Neural cell (in vitro differentiated cells): ENCODE measurements at regions not wholly inside any gene's neighbourhood (a gene's known extent, or its start where the extent isn't known, plus 50 kb on each side); places are given as distances from the start of the nearest gene placed in this dataset.

ENCODE experiments used
- H2AFZ ChIP-seq: fragments of 200-600, 300-800 bp; sonication (generic), shearing (Covaris generic); 2 replicates; pipeline ENCODE4 v1.6.0; 2014; ENCODE audit warnings: low read depth, mild to moderate bottlenecking, antibody characterized with exemption, low read length, moderate library complexity
- H3F3A ChIP-seq: fragments of 200-600 bp; shearing (Covaris generic); 2 replicates; pipeline ENCODE4 v1.6.1; 2016; ENCODE audit warnings: mild to moderate bottlenecking, moderate library complexity, mixed read lengths, antibody characterized with exemption, low read length; ENCODE audit not compliant: insufficient read depth, poor library complexity, severe bottlenecking
- H3K27ac ChIP-seq: fragments of 200-600, 300-800 bp; sonication (generic), shearing (Covaris generic); 2 replicates; pipeline ENCODE4 v1.5.1; 2014; ENCODE audit warnings: mild to moderate bottlenecking, low read length, moderate library complexity
- H3K27me3 ChIP-seq: fragments of 300-800, 200-600 bp; sonication (generic), shearing (Covaris generic); 2 replicates; pipeline ENCODE4 v1.6.0; 2014; ENCODE audit warnings: mild to moderate bottlenecking, low read depth, low read length, moderate library complexity; ENCODE audit not compliant: insufficient read depth
- H3K36me3 ChIP-seq: fragments of 300-800, 200-600 bp; sonication (generic), shearing (Covaris generic); 2 replicates; pipeline ENCODE4 v1.5.1; 2014; ENCODE audit warnings: mild to moderate bottlenecking, antibody characterized with exemption, low read length, moderate library complexity; ENCODE audit not compliant: insufficient read depth
- H3K4me2 ChIP-seq: fragments of 300-800, 200-600 bp; sonication (generic), shearing (Covaris generic); 2 replicates; pipeline ENCODE4 v1.6.0; 2014; ENCODE audit warnings: mild to moderate bottlenecking, low read length
- H3K4me3 ChIP-seq: fragments of 300-800, 200-600 bp; sonication (generic), shearing (Covaris generic); 2 replicates; pipeline ENCODE4 v1.5.1; 2014; ENCODE audit warnings: mild to moderate bottlenecking, low read length, moderate library complexity
- H3K79me2 ChIP-seq: fragments of 200-600 bp; shearing (Covaris generic); replicated peaks from 2 replicates; pipeline ENCODE4 v1.6.0; 2014; ENCODE audit warnings: mild to moderate bottlenecking, low read length, moderate library complexity; ENCODE audit not compliant: insufficient read depth
- H3K9ac ChIP-seq: fragments of 300-800, 200-600 bp; sonication (generic), shearing (Covaris generic); 2 replicates; pipeline ENCODE4 v1.6.1; 2016; ENCODE audit warnings: mild to moderate bottlenecking, low read length, mixed read lengths
- H3K9me2 ChIP-seq: fragments of 200-600 bp; shearing (Covaris generic); 2 replicates; pipeline ENCODE4 v1.6.1; 2016; ENCODE audit warnings: mild to moderate bottlenecking, low read length, mixed read lengths; ENCODE audit not compliant: insufficient read depth
- H3K9me3 ChIP-seq: fragments of 200-600, 300-800 bp; sonication (generic), shearing (Covaris generic); 2 replicates; pipeline ENCODE4 v1.6.1; 2016; ENCODE audit warnings: mild to moderate bottlenecking, mixed run types, low read length, moderate library complexity, mixed read lengths
- H4K20me1 ChIP-seq: fragments of 200-600 bp; shearing (Covaris generic); 2 replicates; pipeline ENCODE4 v1.6.1; 2016; ENCODE audit warnings: mild to moderate bottlenecking, mixed run types; ENCODE audit not compliant: insufficient read depth
- EP300 ChIP-seq: fragments of 450-650 bp; conservative IDR thresholded peaks from 2 replicates; pipeline ENCODE4 v1.6.1; 2014; ENCODE audit warnings: antibody characterized with exemption, mild to moderate bottlenecking, moderate library complexity; ENCODE audit not compliant: poor library complexity, severe bottlenecking
- EZH2 ChIP-seq: fragments of 200-600, 300-800 bp; shearing (Covaris generic), sonication (generic); IDR thresholded peaks from 2 replicates; pipeline ENCODE4 v1.6.1; 2014; ENCODE audit warnings: antibody characterized with exemption, low read length, borderline replicate concordance, mild to moderate bottlenecking; ENCODE audit not compliant: insufficient read depth, poor library complexity, severe bottlenecking
- MXI1 ChIP-seq: fragments of 450-650 bp; conservative IDR thresholded peaks from 2 replicates; pipeline ENCODE4 v1.6.1; 2014; ENCODE audit warnings: antibody characterized with exemption, mild to moderate bottlenecking; ENCODE audit not compliant: poor library complexity, severe bottlenecking
- POLR2AphosphoS5 ChIP-seq: IDR thresholded peaks from 2 replicates; pipeline ENCODE4 v1.6.1; 2012
- RAD21 ChIP-seq: fragments of 450-650 bp; conservative IDR thresholded peaks from 2 replicates; pipeline ENCODE4 v1.6.1; 2014; ENCODE audit warnings: antibody characterized with exemption, mild to moderate bottlenecking, moderate library complexity
- SMC3 ChIP-seq: fragments of 450-650 bp; conservative IDR thresholded peaks from 2 replicates; pipeline ENCODE4 v1.6.1; 2014; ENCODE audit warnings: antibody characterized with exemption, mild to moderate bottlenecking, moderate library complexity; ENCODE audit not compliant: poor library complexity
- TAF1 ChIP-seq: IDR thresholded peaks from 2 replicates; pipeline ENCODE4 v1.6.1; 2012; ENCODE audit warnings: low read depth
- TF ChIP-seq, protein P1 (sequence below): IDR thresholded peaks from 2 replicates; pipeline ENCODE4 v1.6.1; 2012; ENCODE audit warnings: borderline replicate concordance
- TF ChIP-seq, protein P2 (sequence below): fragments of 450-650 bp; IDR thresholded peaks from 2 replicates; pipeline ENCODE4 v1.5.1; 2014; ENCODE audit warnings: antibody characterized with exemption, mild to moderate bottlenecking, moderate library complexity; ENCODE audit not compliant: poor library complexity, severe bottlenecking

DNA sequence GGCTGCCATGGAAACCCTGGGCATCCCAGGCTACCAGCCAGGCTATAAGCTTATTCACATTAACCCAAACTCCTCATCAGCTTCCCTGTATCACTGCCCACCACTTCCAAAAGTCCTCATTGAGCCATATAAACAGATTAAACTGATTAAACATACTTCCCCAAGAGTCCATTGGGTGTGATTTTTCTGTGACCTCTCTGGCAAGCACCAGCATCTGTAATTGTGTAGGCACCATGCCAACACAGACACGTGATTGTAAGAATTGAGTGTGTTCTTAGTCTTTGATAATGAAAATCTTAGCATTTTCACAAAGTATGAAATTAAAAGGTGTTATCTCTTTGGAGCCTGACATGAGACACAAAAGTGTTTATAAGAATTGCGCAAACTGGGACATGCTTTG is 679.3 kb downstream of the TYW1 start:
- H3K27ac ChIP-seq: no peak overlapping the region
- TF ChIP-seq, protein P1, sequence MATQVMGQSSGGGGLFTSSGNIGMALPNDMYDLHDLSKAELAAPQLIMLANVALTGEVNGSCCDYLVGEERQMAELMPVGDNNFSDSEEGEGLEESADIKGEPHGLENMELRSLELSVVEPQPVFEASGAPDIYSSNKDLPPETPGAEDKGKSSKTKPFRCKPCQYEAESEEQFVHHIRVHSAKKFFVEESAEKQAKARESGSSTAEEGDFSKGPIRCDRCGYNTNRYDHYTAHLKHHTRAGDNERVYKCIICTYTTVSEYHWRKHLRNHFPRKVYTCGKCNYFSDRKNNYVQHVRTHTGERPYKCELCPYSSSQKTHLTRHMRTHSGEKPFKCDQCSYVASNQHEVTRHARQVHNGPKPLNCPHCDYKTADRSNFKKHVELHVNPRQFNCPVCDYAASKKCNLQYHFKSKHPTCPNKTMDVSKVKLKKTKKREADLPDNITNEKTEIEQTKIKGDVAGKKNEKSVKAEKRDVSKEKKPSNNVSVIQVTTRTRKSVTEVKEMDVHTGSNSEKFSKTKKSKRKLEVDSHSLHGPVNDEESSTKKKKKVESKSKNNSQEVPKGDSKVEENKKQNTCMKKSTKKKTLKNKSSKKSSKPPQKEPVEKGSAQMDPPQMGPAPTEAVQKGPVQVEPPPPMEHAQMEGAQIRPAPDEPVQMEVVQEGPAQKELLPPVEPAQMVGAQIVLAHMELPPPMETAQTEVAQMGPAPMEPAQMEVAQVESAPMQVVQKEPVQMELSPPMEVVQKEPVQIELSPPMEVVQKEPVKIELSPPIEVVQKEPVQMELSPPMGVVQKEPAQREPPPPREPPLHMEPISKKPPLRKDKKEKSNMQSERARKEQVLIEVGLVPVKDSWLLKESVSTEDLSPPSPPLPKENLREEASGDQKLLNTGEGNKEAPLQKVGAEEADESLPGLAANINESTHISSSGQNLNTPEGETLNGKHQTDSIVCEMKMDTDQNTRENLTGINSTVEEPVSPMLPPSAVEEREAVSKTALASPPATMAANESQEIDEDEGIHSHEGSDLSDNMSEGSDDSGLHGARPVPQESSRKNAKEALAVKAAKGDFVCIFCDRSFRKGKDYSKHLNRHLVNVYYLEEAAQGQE: no peak
- TF ChIP-seq MXI1 (no peak), POLR2AphosphoS5 (no peak), SMC3 (no peak), TAF1 (no peak), RAD21 (no peak), EZH2 (no peak), EP300 (no peak)
- TF ChIP-seq, protein P2, sequence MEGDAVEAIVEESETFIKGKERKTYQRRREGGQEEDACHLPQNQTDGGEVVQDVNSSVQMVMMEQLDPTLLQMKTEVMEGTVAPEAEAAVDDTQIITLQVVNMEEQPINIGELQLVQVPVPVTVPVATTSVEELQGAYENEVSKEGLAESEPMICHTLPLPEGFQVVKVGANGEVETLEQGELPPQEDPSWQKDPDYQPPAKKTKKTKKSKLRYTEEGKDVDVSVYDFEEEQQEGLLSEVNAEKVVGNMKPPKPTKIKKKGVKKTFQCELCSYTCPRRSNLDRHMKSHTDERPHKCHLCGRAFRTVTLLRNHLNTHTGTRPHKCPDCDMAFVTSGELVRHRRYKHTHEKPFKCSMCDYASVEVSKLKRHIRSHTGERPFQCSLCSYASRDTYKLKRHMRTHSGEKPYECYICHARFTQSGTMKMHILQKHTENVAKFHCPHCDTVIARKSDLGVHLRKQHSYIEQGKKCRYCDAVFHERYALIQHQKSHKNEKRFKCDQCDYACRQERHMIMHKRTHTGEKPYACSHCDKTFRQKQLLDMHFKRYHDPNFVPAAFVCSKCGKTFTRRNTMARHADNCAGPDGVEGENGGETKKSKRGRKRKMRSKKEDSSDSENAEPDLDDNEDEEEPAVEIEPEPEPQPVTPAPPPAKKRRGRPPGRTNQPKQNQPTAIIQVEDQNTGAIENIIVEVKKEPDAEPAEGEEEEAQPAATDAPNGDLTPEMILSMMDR: no peak
- H3K79me2 ChIP-seq: no peaks in the 10 kb centered on the region
- H3K9me3 ChIP-seq: no peaks in the 10 kb centered on the region
- no peaks in the 10 kb centered on the region for H3K27me3 ChIP-seq
- no peak overlapping the region for H3K4me3 ChIP-seq
- H4K20me1 ChIP-seq: no peaks in the 10 kb centered on the region
- no peak overlapping the region for H2AFZ ChIP-seq
- H3K9ac ChIP-seq: no peak overlapping the region
- no peaks in the 10 kb centered on the region for H3K9me2 ChIP-seq
- H3K4me2 ChIP-seq: no peak overlapping the region
- no peaks in the 10 kb centered on the region for H3K36me3 ChIP-seq
- H3F3A ChIP-seq: no peaks in the 10 kb centered on the region

DNA sequence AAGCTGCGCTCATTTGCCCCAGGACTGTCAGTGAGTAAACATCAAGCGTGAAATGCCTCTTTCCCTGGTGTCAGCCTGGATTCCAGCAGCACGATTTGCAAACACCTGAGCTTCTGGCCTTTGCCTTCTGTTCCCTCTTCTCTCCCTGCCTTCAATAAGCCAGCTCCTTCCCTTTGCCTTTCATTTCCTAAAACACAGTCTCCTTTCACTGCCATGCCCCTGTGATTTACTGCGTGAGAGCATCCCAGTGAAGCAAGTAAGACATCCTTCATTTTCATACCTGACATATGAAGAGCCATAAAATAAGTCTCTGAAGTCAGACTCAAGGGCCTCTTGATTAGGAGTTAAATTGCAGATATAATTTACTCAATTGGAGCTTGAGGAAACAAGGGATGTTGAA is 681.8 kb downstream of the TYW1 start:
- no peak overlapping the region for H3K27ac ChIP-seq
- no peak overlapping the region for H2AFZ ChIP-seq
- H4K20me1 ChIP-seq: no peaks in the 10 kb centered on the region
- H3K27me3 ChIP-seq: no peaks in the 10 kb centered on the region
- no peaks in the 10 kb centered on the region for H3K9me3 ChIP-seq
- no peak overlapping the region for H3K9ac ChIP-seq
- H3K4me3 ChIP-seq: no peak overlapping the region
- no peaks in the 10 kb centered on the region for H3K9me2 ChIP-seq
- H3K4me2 ChIP-seq: no peak overlapping the region
- H3F3A ChIP-seq: no peaks in the 10 kb centered on the region
- H3K36me3 ChIP-seq: no peaks in the 10 kb centered on the region
- no peaks in the 10 kb centered on the region for H3K79me2 ChIP-seq
- TF ChIP-seq RAD21 (no peak), EP300 (no peak), TAF1 (no peak), SMC3 (no peak), EZH2 (no peak), POLR2AphosphoS5 (no peak), MXI1 (no peak)
- TF ChIP-seq, protein P1: no peak
- TF ChIP-seq, protein P2: no peak
